IPS-15b (cell line): ENCODE measurements at regions not wholly inside any gene's neighbourhood (a gene's known extent, or its start where the extent isn't known, plus 50 kb on each side); places are given as distances from the start of the nearest gene placed in this dataset.

Source experiments
- H3K27me3 ChIP-seq: one replicate; pipeline ENCODE4 v1.6.1; 2013; ENCODE audit warnings: low read length; ENCODE audit not compliant: control insufficient read depth, insufficient read depth
- H3K36me3 ChIP-seq: one replicate; pipeline ENCODE4 v1.6.1; 2013; ENCODE audit warnings: low read length; ENCODE audit not compliant: control insufficient read depth, insufficient read depth
- H3K4me1 ChIP-seq: one replicate; pipeline ENCODE4 v1.6.1; 2013; ENCODE audit warnings: mild to moderate bottlenecking, low read length; ENCODE audit not compliant: control insufficient read depth, insufficient read depth
- H3K4me3 ChIP-seq: one replicate; pipeline ENCODE4 v1.5.1; 2013; ENCODE audit warnings: low read depth, low read length
- H3K9ac ChIP-seq: one replicate; pipeline ENCODE4 v1.6.1; 2013; ENCODE audit warnings: low read depth, mild to moderate bottlenecking, low read length
- H3K9me3 ChIP-seq: one replicate; pipeline ENCODE4 v1.6.1; 2013; ENCODE audit warnings: mild to moderate bottlenecking, low read length; ENCODE audit not compliant: control insufficient read depth, insufficient read depth

GRCh38 chr1:30397576-30397975 lies 325.8 kb downstream of the MATN1 start:
- Histone ChIP-seq H3K4me1 (no peaks in the 10 kb centered on the region), H3K27me3 (no peaks in the 10 kb centered on the region), H3K4me3 (no peak overlapping the region), H3K9me3 (no peaks in the 10 kb centered on the region), H3K36me3 (no peaks in the 10 kb centered on the region), H3K9ac (no peak overlapping the region)

- no peaks in the 10 kb centered on the region for H3K27me3 ChIP-seq
- H3K4me1 ChIP-seq: no peaks in the 10 kb centered on the region
- H3K9ac ChIP-seq: no peak overlapping the region
- no peaks in the 10 kb centered on the region for H3K9me3 ChIP-seq
- no peaks in the 10 kb centered on the region for H3K36me3 ChIP-seq
- no peak overlapping the region for H3K4me3 ChIP-seq
Measured at GRCh38 chr1:30395631-30396030, 327.8 kb downstream of the MATN1 start.

GRCh38 chr1:30388386-30388785 lies 335.0 kb downstream of the MATN1 start:
- H3K9ac ChIP-seq: no peak overlapping the region
- no peaks in the 10 kb centered on the region for H3K36me3 ChIP-seq
- H3K27me3 ChIP-seq: no peaks in the 10 kb centered on the region
- H3K4me1 ChIP-seq: no peaks in the 10 kb centered on the region
- H3K4me3 ChIP-seq: no peak overlapping the region
- no peaks in the 10 kb centered on the region for H3K9me3 ChIP-seq

GRCh38 chr1:30386156-30386926 lies 337.0 kb downstream of the MATN1 start:
- Histone ChIP-seq H3K4me3 (no peak overlapping the region), H3K9ac (no peak overlapping the region), H3K9me3 (no peaks in the 10 kb centered on the region), H3K4me1 (no peaks in the 10 kb centered on the region), H3K36me3 (no peaks in the 10 kb centered on the region), H3K27me3 (no peaks in the 10 kb centered on the region)

GRCh38 chr1:30385246-30385995 lies 338.0 kb downstream of the MATN1 start:
- Histone ChIP-seq H3K4me3 (no peak overlapping the region), H3K9ac (no peak overlapping the region), H3K27me3 (no peaks in the 10 kb centered on the region), H3K9me3 (no peaks in the 10 kb centered on the region), H3K4me1 (no peaks in the 10 kb centered on the region), H3K36me3 (no peaks in the 10 kb centered on the region)

GRCh38 chr1:30384286-30385245 lies 338.8 kb downstream of the MATN1 start:
- Histone ChIP-seq H3K27me3 (no peaks in the 10 kb centered on the region), H3K9me3 (no peaks in the 10 kb centered on the region), H3K36me3 (no peaks in the 10 kb centered on the region), H3K4me1 (no peaks in the 10 kb centered on the region), H3K9ac (no peak overlapping the region), H3K4me3 (no peak overlapping the region)

GRCh38 chr1:30383221-30383711 lies 340.1 kb downstream of the MATN1 start:
- Histone ChIP-seq H3K36me3 (no peaks in the 10 kb centered on the region), H3K4me3 (no peak overlapping the region), H3K9ac (no peak overlapping the region), H3K27me3 (no peaks in the 10 kb centered on the region), H3K4me1 (no peaks in the 10 kb centered on the region), H3K9me3 (no peaks in the 10 kb centered on the region)

- Histone ChIP-seq H3K9ac (no peak overlapping the region), H3K9me3 (no peaks in the 10 kb centered on the region), H3K4me1 (no peaks in the 10 kb centered on the region), H3K36me3 (no peaks in the 10 kb centered on the region), H3K4me3 (no peak overlapping the region), H3K27me3 (no peaks in the 10 kb centered on the region)
Measured at GRCh38 chr1:30382496-30382895, 340.9 kb downstream of the MATN1 start.

GRCh38 chr1:30381671-30382365 lies 341.6 kb downstream of the MATN1 start:
- H3K4me1 ChIP-seq: no peaks in the 10 kb centered on the region
- no peaks in the 10 kb centered on the region for H3K27me3 ChIP-seq
- no peak overlapping the region for H3K4me3 ChIP-seq
- H3K9ac ChIP-seq: no peak overlapping the region
- no peaks in the 10 kb centered on the region for H3K36me3 ChIP-seq
- no peaks in the 10 kb centered on the region for H3K9me3 ChIP-seq

GRCh38 chr1:30381266-30381665 lies 342.1 kb downstream of the MATN1 start:
- Histone ChIP-seq H3K9ac (no peak overlapping the region), H3K36me3 (no peaks in the 10 kb centered on the region), H3K27me3 (no peaks in the 10 kb centered on the region), H3K4me1 (no peaks in the 10 kb centered on the region), H3K4me3 (no peak overlapping the region), H3K9me3 (no peaks in the 10 kb centered on the region)

GRCh38 chr1:30380625-30380984 lies 342.8 kb downstream of the MATN1 start:
- Histone ChIP-seq H3K4me3 (no peak overlapping the region), H3K9ac (no peak overlapping the region), H3K27me3 (no peaks in the 10 kb centered on the region), H3K9me3 (no peaks in the 10 kb centered on the region), H3K4me1 (no peaks in the 10 kb centered on the region), H3K36me3 (no peaks in the 10 kb centered on the region)
